ENCODE measurements at regions not wholly inside any gene's neighbourhood (a gene's known extent, or its start where the extent isn't known, plus 50 kb on each side); places are given as distances from the start of the nearest gene placed in this dataset.

GRCh38 chr21:16468184-16468583, 738.4 kb downstream of the USP25 start:
- no peak for DNase-seq (ENCODE audit: low spot score)
- intact Hi-C loops (cut with DNase I), result no loop called here

DNA sequence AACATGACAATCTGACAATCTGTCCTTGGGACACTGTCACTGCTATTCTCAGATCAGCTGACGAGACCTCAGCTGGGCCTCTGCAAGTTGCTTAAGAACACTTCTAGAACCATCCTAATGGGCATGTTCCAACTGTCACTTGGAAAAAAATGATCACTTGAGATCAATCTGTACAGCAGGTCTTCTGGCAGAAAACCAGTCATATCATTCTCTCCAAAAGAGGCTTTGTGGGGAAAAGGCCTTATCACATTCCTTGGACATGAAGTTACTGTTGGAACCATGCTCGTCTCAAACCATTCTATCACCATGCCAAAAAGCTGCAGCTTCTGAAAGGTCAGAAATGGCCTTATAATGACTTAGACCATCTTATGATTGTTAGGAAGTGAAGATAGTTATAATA, 744.2 kb downstream of the USP25 start:
- intact Hi-C loops (cut with DNase I), result no loop called here
- DNase-seq (ENCODE audit: low spot score), result no peak

DNA sequence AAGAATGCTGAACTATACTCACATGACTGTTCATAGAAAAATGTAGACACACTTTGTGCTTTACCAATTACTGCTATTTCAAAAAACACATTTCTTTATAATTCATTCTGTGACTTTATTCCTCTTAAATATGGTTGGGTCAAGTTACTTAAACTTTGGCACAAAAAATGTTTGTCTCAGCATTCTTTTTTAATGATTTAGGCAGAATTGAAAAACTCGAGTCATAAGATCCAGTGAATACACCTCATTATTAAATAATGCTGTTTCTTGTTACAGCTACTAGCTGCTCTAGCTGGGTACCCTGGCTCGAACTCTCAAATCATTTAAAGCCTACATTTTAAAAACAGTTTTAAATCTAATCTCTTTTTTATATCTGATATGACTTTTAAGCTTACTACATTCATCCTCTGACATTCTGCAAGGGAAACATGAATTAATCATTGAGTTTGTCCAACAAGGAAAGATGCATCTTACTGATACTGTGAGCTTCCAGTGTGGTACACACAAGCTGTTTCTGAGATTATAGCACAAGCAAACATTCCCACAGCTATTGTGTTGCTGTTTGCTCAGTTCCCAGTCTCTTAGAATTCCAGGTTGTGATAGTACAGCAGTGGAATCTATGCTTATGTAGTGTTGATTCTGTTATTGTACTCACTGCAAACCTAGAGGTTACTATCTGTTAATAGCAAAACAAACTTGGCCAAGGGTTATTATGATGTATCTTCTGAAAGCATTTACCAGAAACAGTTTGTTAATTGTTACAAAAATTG, 746.5 kb downstream of the USP25 start:
- no peak for DNase-seq (ENCODE audit: low spot score)
- intact Hi-C loops (cut with DNase I), result no loop called here

DNA sequence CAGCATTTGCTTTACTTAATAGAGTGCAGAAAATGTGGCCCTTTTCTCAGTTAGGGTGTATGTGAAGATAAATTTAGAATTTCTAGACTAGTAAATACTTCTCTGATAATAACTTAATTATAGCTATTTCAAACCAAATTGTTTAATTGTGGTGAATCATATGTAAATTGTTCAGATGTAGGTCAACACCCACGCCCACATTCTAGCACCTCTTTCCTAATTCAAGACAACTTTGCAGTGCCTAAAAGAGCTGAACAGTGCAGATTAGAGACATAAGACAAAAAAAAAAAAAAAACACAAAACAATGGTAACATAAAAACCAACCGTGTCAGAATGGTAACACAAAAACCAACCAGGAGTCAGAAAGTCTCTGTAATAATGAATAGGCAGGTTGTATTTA, 758.3 kb downstream of the USP25 start:
- DNase-seq (ENCODE audit: low spot score), result no peak
- intact Hi-C loops (cut with DNase I), result no loop called here

GRCh38 chr21:16492356-16492755, 762.6 kb downstream of the USP25 start:
- intact Hi-C loops (cut with DNase I), result no loop called here
- no peak for DNase-seq (ENCODE audit: low spot score)

DNA sequence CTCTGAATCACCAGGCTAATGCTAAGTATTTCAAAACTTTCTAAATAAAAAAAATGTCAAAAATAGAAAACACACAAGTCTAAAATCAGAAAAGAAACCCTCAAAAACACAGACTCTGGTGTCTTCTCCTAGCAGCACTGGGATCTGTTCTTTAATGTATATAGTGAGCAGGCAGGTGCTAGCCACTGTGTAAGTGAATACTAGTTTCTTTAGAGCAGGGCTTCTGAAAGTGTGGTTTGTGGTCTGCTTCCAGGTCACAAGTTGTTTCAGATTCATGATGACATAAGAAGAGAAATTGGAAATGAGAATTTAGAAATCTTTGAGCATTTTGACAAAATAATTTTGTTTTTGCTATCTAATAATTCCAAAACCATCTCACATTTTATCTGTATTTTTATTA, 763.1 kb downstream of the USP25 start:
- intact Hi-C loops (cut with DNase I), result no loop called here
- DNase-seq (ENCODE audit: low spot score), result no peak

DNA sequence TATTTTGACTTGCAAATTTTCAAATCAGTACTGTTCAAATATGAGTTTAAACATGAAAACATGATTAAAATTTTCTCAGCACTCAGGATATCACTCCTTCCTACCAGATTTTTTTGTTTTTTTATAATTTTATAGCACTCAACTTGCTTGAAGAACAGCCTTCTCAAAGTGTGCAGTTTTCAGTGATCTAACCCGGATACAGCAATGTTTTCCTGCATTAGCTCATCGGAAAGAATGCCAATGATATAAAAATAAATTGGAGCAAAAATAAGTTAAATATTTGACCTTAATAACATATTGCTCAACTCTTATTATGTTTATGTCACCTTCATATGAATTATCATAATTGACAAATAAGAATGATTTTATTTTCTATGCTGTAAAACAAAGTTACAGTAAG, 766.8 kb downstream of the USP25 start:
- DNase-seq (ENCODE audit: low spot score), result no peak
- intact Hi-C loops (cut with DNase I), result no loop called here

- intact Hi-C loops (cut with DNase I), result loop anchor here in 1 of 2 donors (10.0 kb wide), 1 partner anchor 1905 kb away; the partner anchor contains the start of gene TMPRSS15
Observed at GRCh38 chr21:16500271-16500670, 770.5 kb downstream of the USP25 start.

DNA sequence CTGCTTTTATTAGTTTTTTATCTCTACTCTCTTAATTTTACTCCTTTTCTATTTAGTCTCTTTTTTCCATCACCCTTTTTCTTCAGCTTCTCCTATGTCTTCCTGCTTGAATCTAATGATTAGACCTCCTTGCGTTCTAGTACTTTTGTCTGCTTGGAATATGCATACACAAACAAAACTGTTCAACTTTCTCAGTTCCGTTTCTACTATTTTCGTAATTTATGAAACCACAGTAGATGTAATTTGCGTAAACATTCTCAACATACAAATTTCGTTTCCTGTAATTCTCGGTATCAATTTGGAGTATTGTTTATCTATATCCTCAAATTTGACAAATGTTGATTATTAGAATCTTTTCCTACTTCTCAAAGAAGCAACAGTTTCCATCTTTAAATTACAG, 772.5 kb downstream of the USP25 start:
- intact Hi-C loops (cut with DNase I), result loop anchor here in 1 of 2 donors (10.0 kb wide), 1 partner anchor 1903 kb away; the partner anchor contains the start of gene TMPRSS15

More at GRCh38 chr21:16500271-16500670, 770.5 kb downstream of the USP25 start:
- no peak for DNase-seq (ENCODE audit: low spot score)

GRCh38 chr21:16502897-16503296, 773.1 kb downstream of the USP25 start:
- DNase-seq (ENCODE audit: low spot score), result no peak
- intact Hi-C loops (cut with DNase I), result loop anchor here in 1 of 2 donors (10.0 kb wide), 1 partner anchor 1902 kb away; the partner anchor contains the start of gene TMPRSS15

More for the DNA sequence above, 772.5 kb downstream of the USP25 start:
- no peak for DNase-seq (ENCODE audit: low spot score)

- no peak for DNase-seq (ENCODE audit: low spot score)
- intact Hi-C loops (cut with DNase I), result loop anchor here in 1 of 2 donors (10.0 kb wide), 1 partner anchor 1901 kb away; the partner anchor contains the start of gene TMPRSS15
Observed at GRCh38 chr21:16504281-16504680, 774.5 kb downstream of the USP25 start.

- intact Hi-C loops (cut with DNase I), result loop anchor here in 1 of 2 donors (10.0 kb wide), 1 partner anchor 1900 kb away; the partner anchor contains the start of gene TMPRSS15
- no peak for DNase-seq (ENCODE audit: low spot score)
Observed at GRCh38 chr21:16504766-16505165, 775.0 kb downstream of the USP25 start.

DNA sequence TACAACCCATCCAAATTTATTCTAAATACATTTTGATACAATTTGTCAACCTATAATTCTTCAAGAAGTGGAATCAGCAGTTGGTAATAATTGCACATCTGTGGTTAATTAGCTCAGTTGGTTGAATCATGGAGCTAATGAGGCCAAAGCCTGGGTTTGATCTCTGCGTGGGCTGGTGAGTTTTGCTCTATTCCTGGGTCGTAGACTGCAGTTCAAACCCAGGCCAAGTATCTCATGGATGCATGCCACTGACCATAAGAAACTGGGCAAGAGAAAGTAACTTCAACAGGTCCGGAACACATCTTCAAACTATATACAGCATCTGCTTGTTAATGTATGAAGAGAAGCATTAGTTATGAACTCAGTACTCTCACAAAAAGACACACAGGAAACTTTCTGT, 779.7 kb downstream of the USP25 start:
- DNase-seq (ENCODE audit: low spot score), result no peak
- intact Hi-C loops (cut with DNase I), result loop anchor here in 1 of 2 donors (10.0 kb wide), 1 partner anchor 1895 kb away; the partner anchor contains the start of gene TMPRSS15

GRCh38 chr21:16514316-16514715, 784.5 kb downstream of the USP25 start:
- intact Hi-C loops (cut with DNase I), result no loop called here
- no peak for DNase-seq (ENCODE audit: low spot score)

GRCh38 chr21:16517383-16517782, 787.6 kb downstream of the USP25 start:
- intact Hi-C loops (cut with DNase I), result no loop called here
- DNase-seq (ENCODE audit: low spot score), result no peak

- no peak for DNase-seq (ENCODE audit: low spot score)
- intact Hi-C loops (cut with DNase I), result no loop called here
Observed at GRCh38 chr21:16519036-16519435, 789.3 kb downstream of the USP25 start.

DNA sequence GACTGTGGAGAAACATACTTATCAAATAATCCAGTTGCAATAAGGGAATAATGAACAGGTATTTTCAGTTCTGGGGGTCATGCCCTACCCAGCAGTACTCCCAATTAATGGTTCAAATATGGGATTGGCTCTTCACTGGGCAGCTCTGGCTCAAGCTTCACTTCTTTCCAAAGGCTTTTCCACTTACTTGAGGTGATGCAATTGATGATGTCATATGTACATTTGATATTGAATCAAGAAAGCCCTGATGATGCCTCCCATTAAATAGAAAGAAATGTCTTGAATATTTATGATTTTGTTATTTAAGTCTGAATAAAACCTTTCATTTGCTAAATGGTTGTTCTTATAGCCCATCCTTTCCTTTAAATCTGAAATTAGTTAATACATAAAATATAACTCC, 789.9 kb downstream of the USP25 start:
- no peak for DNase-seq (ENCODE audit: low spot score)
- intact Hi-C loops (cut with DNase I), result no loop called here

- intact Hi-C loops (cut with DNase I), result no loop called here
- no peak for DNase-seq (ENCODE audit: low spot score)
Observed at GRCh38 chr21:16522548-16522947, 792.8 kb downstream of the USP25 start.

GRCh38 chr21:16530656-16531055, 800.9 kb downstream of the USP25 start:
- DNase-seq (ENCODE audit: low spot score), result no peak
- intact Hi-C loops (cut with DNase I), result loop anchor here in 1 of 2 donors (10.0 kb wide), 1 partner anchor 54 kb away; no protein-coding TSS in a partner anchor

GRCh38 chr21:16532840-16533239, 803.1 kb downstream of the USP25 start:
- intact Hi-C loops (cut with DNase I), result loop anchor here in 1 of 2 donors (10.0 kb wide), 1 partner anchor 52 kb away; no protein-coding TSS in a partner anchor
- no peak for DNase-seq (ENCODE audit: low spot score)

Measured in posterior vena cava (tissue), 2 donors.